ENCODE measurements at regions not wholly inside any gene's neighbourhood (a gene's known extent, or its start where the extent isn't known, plus 50 kb on each side); places are given as distances from the start of the nearest gene placed in this dataset.

GRCh38 chr21:32147041-32147440 is 131.8 kb downstream of the MIS18A start:
- TF ChIP-seq EZH2 (IDR thresholded peaks at IDR 0.05; ENCODE audit: insufficient read depth, low read length) (no peak), CTCF (IDR thresholded peaks at IDR 0.05; ENCODE audit: insufficient read depth, low read depth, low read length) (no peak)
